GM19238 (cell line): ENCODE measurements at regions not wholly inside any gene's neighbourhood (a gene's known extent, or its start where the extent isn't known, plus 50 kb on each side); places are given as distances from the start of the nearest gene placed in this dataset.

Source experiments
- DNase-seq: peaks from one replicate; pipeline ENCODE4 v3.0.0; 2011; ENCODE audit warnings: low spot score; ENCODE audit not compliant: insufficient read length

DNA sequence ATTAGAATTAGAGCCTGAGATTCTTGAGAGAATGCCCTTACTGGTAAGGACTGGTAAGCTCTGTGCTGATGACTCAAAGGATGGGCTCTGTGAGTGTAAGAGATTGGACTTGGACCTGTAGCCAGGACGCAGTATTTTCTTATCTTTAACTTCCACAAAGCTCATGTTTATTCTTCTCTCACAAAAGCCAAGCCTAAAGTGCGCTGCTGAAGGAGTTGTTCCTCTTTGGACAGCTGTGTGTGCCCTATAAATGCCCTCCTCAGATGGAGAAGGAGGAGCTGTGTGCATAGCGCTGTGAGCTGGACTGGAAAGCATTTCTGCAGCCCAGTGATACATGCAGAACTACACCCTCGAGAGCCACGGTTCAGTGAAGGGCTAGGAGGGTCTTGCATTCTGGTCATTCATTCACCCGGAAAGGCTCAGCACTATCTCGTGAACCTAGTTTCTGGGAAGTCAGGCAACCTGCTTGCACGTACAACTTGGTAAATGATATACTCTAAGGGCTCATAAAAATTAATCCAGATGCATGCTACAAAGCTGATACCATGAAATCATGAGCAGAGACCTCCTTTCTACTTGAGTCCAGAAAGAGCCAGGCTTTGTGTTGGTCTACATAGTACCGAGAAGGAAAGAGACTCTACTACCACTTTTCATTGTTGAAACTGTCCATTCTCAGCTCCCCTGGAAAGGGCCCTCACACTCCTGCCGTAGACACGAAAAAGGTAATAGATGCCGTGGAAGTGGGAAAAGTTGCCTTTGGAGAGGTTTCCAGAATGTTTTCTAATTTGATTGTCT is 103.0 kb upstream of the TBL1XR1 start:
- peak; percentile 21 for DNase-seq

DNA sequence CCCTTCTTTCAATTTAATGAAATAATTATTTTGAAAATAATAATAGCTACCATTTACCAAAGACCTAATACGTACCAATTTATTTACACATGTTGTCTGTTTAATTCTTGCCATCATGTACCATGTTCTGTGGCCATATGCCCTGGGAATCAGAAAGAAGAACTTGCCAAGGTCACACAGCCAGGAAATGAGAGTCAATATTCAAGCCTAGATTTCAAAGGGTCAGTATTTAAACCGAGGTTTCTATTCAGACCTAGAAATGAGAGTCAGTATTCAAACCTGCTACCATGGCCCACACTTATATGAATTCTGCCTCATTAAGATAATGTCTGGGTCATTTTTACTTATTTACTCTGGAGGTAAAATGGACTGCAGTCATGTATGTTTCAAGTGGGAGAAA is 103.6 kb upstream of the TBL1XR1 start:
- DNase-seq = no peak

DNA sequence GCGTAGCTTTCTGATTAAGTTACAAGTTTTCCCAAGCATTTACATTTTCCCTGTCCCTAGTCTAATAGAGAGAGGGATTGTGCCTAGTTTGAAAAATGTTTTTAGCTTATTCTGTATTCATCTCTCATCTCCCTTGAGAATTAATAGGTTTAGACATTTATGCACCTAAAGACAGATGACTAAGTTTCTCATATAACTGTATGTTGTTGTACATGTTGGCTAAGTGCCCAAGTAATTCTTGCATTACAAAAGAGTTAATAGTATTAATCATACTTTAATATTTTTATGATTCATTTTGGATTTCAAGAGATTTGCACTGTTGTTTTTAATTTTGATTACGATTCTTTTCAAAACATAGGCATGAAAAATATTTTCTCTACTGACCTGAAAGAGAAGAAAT is 109.0 kb upstream of the TBL1XR1 start:
- no peak for DNase-seq

DNA sequence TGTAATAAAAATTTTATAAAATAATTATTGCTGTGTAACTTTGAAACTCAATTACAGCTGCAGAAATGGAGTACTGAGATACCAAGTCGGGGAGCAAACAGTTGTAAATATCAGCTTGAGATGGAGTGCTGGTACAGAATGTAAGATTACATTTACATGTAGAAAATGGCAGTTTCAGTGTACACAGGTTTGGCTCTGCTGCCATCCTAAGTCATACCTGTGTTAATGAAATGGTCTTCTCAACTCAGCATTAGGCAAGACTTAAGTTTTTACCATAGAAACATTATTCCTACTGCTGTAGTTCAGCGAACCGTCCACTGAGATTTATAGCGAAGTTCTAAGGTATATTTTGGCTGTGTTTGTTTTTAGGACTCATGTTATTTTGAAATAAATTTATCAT is 110.1 kb upstream of the TBL1XR1 start:
- no peak for DNase-seq

DNA sequence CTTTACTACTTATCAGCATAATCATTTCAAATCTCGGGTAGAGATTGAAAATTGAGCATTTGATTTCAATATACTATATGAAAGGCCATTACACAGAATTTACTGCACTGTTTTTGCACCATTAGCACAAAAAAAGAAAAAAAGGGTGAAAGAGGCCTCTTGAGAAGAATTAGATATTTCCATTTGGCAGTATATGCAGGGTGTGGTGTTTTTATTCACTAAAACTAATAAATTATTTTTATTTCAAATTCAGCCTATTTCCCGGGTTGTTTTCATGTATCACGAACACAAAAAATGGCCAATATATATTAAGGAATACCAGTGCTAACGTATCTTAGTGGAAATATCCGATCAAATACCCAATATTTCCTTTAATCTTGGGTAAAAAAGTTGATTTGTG is 110.5 kb upstream of the TBL1XR1 start:
- DNase-seq = no peak

DNA sequence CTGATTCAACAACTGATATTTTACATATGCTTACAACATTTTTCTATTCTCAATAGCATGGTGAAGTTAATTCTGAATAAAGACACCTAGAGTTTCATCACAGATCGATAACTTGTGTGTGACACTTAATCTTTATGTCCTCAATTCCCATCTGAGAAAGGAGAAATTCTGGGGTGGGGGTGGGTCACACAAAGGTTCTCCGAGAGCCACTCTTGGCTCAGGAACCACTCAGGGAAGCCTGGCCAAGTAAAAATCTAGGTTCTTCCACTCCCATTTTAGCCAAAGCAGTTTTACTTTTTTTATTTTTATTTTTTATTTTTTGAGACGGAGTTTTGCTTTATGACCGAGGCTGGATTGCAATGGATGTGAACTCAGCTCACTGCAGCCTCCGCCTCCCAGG is 111.0 kb upstream of the TBL1XR1 start:
- no peak for DNase-seq

DNA sequence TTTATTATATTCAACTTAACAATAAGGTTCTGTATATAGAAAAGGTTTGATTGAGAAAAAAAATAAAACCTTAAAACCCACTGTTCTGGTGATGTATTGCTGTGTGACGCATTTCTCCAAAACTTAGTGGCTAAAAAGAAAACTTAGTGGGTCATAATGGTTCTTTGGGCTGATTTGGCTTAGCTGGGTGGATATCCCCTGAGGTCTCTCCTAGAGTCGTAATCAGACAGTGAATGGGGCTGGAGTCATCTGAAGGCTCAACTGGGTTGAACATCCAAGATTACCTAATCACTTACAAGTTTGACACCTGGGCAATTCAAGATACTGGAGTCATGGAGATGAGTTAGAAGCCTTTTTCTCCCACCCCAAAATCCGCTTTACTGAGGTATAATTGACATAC is 111.6 kb upstream of the TBL1XR1 start:
- no peak for DNase-seq

DNA sequence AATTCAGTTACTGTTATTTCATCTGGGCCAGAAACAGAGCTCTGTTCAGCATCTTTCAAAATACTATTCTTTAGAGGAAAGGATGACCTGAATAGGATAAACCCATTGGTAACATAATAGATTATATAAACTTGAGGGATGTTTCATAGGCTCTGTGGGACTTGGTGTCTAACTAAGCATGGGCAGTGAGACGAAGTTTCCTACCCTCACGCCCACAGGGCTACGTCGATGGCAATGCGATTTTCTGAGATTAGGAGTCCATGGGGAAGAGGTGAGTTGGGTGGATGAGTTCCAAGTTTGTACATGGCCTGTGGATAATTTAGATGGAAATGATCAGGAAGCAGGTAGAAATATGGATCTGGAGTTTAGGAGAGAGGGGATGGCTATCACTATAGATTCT is 115.2 kb upstream of the TBL1XR1 start:
- DNase-seq = no peak

DNA sequence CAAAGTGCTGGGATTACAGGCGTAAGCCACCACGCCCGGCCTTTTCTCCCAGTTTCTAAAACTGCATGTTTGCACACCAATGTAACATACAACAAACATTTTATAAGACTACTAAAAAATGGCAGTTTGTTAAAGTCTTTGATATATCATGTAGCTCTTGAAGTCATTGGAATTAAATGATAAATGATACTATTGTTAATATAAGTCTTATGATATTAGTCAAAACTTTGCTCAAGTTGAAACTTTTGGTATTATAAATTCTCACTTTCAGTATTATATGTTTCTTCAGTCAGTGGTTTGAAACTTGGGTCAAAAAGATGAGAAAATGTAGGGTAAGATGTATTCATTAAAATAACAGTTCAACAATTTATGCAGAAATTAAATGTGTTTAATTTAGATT is 117.6 kb upstream of the TBL1XR1 start:
- DNase-seq = no peak

DNA sequence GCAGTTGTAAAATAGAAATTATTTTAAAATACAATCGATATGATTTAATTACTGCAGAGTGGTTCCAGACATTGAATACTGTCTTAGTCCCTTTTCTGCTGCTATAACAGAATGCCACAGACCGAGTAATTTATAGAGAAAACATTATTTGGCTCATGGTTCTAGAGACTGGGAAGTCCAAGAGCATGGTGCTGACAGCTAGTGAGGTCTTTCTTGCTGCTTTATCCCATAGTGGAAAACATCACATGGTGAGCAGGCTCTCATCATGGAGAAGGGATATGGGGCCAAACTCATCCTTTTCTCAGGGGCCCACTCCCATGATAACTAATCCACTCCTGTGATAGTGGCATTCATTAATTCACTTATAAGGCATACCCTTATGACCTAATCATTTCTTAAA is 120.0 kb upstream of the TBL1XR1 start:
- DNase-seq = no peak

DNA sequence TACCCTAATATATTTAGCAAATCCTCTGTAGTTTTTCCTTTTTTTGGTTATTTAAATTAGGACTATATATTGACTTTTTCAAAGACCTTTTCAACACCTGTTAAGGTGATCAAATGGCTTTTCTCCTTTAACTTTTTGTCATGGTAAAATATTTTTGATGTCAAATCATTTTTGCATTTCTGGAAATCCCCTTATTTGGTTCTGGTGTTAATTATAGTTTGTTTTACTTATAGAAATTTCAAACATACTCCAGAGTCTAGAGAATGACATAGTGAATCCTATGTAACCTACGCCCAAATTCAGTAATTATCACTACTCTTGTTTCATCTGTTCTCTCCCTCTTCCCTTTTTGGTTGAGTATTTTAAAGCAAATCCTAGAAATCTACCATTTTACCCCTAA is 121.3 kb upstream of the TBL1XR1 start:
- no peak for DNase-seq

DNA sequence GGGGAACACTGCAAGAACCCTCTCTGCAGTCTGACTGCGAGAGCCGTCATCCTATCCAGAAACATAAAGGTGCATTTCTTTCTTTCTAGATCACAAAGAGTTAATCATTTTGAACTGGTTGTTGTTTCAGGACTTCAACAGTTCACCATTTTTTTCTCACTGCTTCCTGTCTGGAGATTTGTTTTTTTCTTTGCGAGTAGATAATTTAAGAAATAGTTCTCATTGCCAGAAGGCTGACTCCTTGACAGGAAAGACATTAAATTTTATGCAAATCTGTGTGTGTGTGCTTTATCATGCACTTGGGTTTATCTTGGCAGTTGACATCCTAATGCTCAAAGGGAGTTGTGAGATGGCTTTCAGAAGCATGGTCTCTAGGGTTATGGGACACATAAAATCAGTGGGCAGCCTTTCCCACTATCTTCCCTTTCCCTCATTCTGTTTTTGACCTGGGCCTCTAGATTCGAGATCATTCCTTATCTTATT is 123.5 kb upstream of the TBL1XR1 start:
- peak; percentile 28 for DNase-seq

DNA sequence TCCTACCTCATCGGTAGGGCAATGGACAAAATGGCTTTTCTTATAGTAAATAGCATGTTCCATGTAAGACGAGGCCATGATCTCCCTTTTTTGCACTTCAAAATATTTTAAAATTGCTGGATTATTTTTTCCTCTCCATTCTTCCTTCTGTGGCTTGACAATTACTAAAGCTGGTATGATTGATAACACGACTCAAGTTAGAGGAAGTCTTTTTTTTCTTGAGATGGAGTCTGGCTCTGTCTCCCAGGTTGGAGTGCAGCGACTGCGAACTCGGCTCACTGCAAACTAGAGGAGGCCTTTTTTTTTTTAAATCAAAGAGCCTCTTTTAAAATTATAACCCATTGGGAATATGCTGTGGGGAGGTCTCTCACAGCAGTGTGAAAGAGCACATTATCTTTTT is 124.5 kb upstream of the TBL1XR1 start:
- DNase-seq = no peak

DNA sequence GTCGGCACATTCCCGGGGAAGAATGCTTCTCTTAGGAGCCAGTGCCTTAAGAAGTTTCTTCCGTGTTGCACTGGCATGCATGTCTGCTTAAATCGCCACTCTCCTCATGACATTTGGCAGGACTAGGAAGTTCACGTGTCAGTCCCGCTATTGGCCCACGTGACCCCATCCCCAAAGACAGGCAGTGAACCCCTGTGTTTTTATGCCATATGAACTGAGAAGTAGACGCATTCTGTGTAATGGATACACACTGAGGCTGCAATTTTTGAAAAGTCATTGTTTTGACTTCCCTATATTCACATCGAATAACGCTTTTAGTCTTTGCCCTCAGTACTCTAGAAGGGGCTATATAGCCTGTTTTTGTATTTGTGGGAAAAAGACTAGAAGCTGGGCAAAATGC is 125.6 kb upstream of the TBL1XR1 start:
- no peak for DNase-seq

DNA sequence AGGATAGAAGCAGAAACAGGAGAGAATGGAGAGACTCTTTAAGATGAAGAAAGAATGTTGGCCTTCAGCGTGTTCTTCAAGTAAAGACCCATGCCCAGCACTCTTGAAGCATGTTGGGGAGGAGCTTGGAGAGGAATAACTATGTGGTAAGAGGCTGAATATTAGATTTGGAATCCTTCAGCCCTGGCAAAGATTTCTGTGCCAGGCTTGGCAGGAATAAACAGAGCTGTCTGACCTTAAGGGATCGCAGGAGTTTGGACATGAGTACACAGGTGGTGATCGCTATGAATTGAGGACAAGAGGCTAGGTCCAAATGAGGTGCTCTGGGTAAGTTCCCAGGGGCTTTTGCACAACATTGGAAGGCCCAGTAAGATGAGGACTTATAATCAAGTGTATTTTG is 132.6 kb upstream of the TBL1XR1 start:
- no peak for DNase-seq

DNA sequence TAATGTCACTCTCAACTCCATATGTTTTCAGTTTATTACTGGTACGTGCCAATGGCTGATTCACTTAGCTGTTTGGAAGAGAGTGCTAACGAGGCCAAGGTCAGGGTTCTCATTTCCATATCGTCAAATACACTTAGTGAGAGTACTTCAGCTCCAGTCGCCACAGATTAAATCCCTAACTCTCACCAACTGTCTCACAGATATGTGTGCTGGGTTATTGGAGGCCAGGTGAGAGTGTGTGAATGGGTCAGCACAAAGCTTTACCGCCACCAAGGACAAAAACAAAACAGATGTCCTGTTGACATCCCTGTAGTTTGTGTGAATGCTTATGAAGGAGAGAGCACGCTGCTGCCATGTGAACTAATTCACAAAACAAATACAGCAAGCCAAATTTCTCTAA is 133.5 kb upstream of the TBL1XR1 start:
- DNase-seq = no peak

DNA sequence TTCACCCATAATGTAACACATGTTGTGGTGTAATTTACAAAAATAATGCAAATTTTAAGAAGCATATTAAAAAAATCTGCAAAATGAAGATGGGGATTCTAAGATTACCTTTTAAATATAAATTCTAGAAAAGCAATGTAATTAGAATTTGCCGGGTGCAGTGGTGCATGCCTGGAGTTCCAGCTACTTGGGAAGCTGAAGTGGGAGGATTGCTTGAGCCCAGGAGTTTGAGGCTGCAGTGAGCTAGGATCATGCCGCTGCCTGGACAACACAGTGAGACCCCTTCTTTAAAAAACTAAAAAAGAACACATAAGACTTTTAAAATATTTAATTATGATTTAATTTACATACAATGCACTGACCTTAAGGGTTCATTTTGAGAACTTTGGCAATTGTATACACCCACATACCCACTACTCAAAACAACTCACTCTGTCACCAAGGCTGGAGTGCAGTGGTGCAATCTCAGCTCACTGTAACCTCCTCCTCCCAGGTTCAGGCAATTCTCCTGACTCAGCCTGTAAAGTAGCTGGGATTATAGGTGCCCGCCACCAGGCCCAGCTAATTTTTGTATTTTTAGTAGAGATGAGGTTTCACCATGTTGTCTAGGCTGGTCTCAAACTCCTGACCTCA is 134.0 kb upstream of the TBL1XR1 start:
- DNase-seq = no peak

DNA sequence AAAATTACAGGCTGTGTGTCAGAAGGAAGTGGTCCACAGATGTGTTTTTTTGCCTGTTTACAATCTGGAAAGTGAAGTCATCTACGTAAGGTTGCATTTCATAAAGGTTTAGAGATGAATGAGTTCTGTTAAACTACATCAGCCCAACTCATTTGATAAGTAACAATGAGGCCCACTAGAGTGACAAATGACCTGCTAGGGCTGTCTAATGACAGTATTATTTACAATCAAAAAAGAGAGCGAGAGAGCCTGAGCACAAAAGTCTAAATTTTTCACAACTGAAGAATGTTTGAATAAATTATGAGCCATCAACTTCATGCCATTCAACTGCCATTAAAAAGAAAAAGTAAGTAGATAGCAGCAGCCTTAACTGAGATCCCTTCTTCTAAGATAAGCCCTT is 135.7 kb upstream of the TBL1XR1 start:
- no peak for DNase-seq

DNA sequence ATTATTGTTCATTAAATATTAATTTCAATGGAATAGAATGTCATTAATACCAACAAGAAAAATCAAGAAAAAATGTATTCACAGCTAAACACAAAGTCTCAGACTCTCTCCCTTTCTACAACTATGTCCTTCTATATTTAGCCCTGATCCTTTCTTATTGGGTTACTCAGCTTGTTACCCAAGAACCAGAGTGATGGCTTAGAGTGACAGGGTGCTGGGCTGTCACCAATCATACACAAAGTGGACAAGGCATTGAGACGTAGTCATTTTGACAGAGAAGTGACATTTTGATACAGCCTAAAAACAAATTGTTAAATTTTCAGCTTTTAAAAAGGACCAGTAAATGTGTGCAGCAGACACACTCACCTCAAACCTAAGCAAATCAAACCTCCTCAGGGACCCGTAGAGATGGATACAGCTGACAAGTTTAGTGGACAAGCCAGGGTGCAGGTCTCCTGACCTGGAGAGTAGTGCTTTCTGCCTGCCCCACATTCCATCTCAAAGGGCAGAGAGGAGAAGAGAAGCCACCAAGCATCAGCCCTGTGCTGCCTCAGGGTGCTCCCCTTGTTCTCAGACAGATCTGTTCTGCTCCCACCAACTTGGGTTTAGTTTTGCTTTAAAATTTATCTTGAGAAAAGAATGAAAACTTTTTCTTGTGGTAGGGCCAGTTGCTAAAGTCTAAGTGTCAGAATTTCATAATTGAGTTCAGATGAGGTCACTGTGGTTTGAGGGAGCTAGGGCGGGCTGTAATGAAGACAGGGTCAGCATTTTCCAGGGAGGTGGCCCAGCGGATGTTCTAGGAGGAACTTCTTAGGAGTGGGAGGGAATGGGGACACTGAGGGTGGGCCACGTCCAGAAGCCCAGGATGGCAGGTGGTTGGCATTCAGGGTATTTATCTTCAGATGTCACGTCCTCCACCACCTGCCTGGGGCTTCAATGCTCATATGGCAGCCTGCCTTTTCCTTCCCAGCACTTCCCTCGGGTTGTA is 136.5 kb upstream of the TBL1XR1 start:
- no peak for DNase-seq

DNA sequence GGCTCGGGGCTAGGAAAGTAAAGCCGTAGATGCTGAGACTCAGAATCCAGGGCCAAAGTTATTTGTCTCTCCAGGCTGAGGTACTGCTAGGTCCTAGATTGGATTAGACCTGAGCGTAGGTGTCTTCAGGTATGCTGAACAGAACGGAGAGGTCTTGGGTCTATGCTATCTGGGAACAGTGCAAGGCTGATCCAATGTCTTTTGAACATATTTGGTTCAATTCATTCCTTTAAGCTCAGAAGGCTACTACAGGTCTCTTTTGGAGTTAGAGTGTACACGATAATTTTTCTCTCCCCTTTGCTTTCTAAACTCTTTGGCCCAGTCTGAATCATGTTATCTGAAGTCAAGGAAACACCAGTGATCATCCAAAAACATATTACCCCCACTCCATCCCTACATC is 137.5 kb upstream of the TBL1XR1 start:
- DNase-seq = no peak

DNA sequence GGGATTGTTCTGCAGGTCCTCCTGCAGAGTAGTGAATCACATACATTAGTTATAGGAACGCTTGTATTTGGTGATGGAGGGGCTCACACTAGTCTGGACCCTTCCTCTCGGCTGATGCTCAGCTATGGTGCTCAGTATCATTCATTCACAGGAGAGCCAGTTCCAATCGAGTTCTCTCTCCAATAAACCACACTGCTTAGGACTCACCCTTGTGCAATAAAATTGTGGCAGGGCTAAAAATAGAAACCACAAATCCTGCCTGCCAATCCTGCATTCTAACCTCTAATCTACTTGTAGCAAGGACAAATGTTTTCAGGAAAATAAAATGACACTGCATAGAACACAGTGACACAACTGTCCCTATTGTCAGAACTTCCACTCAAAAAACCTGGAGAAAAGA is 138.4 kb upstream of the TBL1XR1 start:
- no peak for DNase-seq

DNA sequence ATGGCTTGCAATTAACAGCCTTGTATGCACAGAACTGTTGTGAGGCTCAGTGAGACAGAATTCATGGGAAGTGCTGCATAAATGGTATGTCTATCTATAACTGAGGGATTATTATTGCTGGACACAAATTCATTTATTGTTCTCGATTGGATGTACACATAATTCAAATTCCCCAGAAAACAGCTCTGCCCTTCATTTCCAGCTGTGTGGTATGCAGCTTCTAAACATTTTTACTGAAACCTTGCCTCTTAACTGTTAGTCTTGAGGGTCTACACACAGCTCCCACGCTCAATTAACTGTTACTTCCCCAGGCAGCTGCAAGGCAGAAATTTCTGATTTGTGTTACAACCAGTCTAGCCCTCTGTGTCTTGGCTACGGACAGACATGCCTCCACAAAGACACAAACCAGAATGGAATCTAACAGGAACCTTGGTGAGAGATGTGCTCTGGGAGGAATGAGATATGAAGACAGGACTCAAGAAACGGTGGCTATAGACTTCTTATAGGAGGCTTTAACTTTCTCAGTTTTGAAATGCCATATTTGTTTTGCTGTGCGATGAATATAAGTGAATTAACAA is 139.7 kb upstream of the TBL1XR1 start:
- DNase-seq = no peak
